Vagina (tissue), 2 donors: ENCODE measurements at regions not wholly inside any gene's neighbourhood (a gene's known extent, or its start where the extent isn't known, plus 50 kb on each side); places are given as distances from the start of the nearest gene placed in this dataset.

ENCODE experiments used
- DNase-seq, 2 donors: peaks; one replicate each; pipeline ENCODE4 v3.0.0-alpha.2; 2017; ENCODE audit errors: extremely low spot score in 2 of 2
- H3K27ac ChIP-seq: fragments of 200-600 bp; sonication (generic); one replicate; pipeline ENCODE4 v1.5.1; 2019
- H3K27me3 ChIP-seq: fragments of 200-600 bp; sonication (generic); one replicate; pipeline ENCODE4 v1.5.1; 2019
- H3K36me3 ChIP-seq, 2 donors: fragments of 200-600 bp; sonication (generic); one replicate each; pipeline ENCODE4 v1.5.1; 2017 to 2019
- H3K4me1 ChIP-seq: fragments of 200-600 bp; sonication (generic); one replicate; pipeline ENCODE4 v1.5.1; 2019
- H3K4me3 ChIP-seq, 2 donors: fragments of 200-600 bp; sonication (generic); 1 replicate in 1 of 2; 2 replicates in 1 of 2; pipeline ENCODE4 v1.5.1; 2016 to 2019
- H3K9me3 ChIP-seq: fragments of 200-600 bp; sonication (generic); one replicate; pipeline ENCODE4 v1.5.1; 2019
- POLR2A ChIP-seq, 2 donors: fragments of 450-650 bp; IDR thresholded peaks; one replicate each; pipeline ENCODE4 v1.6.1; 2017; ENCODE audit warnings: antibody characterized with exemption in 2 of 2, mild to moderate bottlenecking in 2 of 2, moderate library complexity in 2 of 2
- POLR2AphosphoS5 ChIP-seq, 2 donors: sonication (generic); formaldehyde crosslinking; IDR thresholded peaks; one replicate each; pipeline ENCODE4 v1.9.0; 2017; ENCODE audit warnings: antibody characterized with exemption in 2 of 2, mild to moderate bottlenecking in 2 of 2, low read depth in 1 of 2; ENCODE audit not compliant: insufficient read depth in 1 of 2
- intact Hi-C: fragments of 100-400 bp; cut with DNase I; formaldehyde crosslinking; loops from one replicate; pipeline ENCODE4 v1.15.1; 2023
- TF ChIP-seq, protein P1 (sequence below), 3 experiments: fragments of 450-650 bp in 2 of 3; fragments of 200-600 bp in 1 of 3; sonication (generic) in 1 of 3; IDR thresholded peaks; one replicate each; pipeline ENCODE4 v1.5.1; 2017 to 2019; ENCODE audit warnings: antibody characterized with exemption in 3 of 3, mild to moderate bottlenecking in 2 of 3, moderate library complexity in 2 of 3

DNA sequence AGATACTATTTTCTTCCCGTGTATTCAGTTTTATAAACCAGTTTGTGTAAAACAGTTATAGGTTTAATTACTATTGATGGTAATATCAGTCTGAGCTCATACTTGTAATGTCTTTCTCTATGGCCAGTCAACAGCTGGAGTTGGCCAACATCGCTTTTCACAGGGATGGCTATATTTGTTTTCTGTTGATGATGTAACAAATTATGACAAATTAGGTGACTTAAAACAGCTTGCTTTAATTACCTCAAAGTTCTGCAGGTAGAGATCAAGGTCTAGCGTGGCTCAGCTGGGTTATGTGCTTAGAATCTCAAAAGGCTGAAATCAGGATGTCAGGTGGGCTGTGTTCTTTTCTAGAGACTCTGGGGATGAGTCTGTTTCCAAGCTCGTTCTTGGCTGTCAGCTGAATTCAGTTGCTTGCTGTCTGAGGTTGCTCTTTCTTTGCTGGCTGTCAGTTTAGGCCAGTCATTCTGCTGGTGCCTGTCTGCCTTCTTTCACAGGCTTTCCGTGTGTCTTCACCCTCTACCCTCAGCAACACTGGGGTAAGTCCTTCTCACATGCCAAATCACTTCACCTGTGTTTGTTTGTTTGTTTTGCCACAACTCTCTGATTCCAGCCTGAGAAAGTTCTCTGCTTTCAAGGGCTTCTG, 370.2 kb upstream of the E2F7 start:
- H3K27ac ChIP-seq, result no peak overlapping the region
- TF ChIP-seq POLR2AphosphoS5 (IDR thresholded peaks at IDR 0.05; ENCODE audit: insufficient read depth in 1 of 2, low read depth in 1 of 2) (no peak), POLR2A (IDR thresholded peaks at IDR 0.05) (no peak)
- TF ChIP-seq, protein P1, sequence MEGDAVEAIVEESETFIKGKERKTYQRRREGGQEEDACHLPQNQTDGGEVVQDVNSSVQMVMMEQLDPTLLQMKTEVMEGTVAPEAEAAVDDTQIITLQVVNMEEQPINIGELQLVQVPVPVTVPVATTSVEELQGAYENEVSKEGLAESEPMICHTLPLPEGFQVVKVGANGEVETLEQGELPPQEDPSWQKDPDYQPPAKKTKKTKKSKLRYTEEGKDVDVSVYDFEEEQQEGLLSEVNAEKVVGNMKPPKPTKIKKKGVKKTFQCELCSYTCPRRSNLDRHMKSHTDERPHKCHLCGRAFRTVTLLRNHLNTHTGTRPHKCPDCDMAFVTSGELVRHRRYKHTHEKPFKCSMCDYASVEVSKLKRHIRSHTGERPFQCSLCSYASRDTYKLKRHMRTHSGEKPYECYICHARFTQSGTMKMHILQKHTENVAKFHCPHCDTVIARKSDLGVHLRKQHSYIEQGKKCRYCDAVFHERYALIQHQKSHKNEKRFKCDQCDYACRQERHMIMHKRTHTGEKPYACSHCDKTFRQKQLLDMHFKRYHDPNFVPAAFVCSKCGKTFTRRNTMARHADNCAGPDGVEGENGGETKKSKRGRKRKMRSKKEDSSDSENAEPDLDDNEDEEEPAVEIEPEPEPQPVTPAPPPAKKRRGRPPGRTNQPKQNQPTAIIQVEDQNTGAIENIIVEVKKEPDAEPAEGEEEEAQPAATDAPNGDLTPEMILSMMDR (IDR thresholded peaks at IDR 0.05), result no peak
- DNase-seq, result no peak
- no peak overlapping the region for H3K4me3 ChIP-seq
- H3K27me3 ChIP-seq, result no peaks in the 10 kb centered on the region
- intact Hi-C loops, result no loop called here
- no peaks in the 10 kb centered on the region for H3K36me3 ChIP-seq
- H3K9me3 ChIP-seq, result no peaks in the 10 kb centered on the region
- H3K4me1 ChIP-seq, result no peaks in the 10 kb centered on the region

DNA sequence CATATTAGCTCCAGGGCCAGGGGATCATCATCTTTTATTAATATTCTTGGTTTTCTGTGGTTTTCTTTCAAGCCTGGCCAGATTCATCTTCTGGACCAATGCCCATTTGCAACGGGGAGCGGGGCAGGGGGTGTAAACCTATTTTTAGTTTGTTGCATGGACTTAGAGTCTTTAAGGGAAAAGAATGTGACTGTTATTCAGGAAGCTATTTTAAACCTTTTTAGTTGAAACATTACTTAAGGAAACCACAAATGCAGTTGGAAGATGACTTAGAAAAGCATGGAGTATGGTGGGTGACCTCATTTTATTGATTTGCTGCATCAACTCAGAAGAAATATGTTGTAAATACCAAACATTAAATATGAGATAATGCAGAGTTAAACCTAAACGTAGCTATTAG, 368.4 kb upstream of the E2F7 start:
- intact Hi-C loops, result no loop called here
- H3K36me3 ChIP-seq, result no peaks in the 10 kb centered on the region
- no peaks in the 10 kb centered on the region for H3K27me3 ChIP-seq
- no peak for DNase-seq
- H3K9me3 ChIP-seq, result no peaks in the 10 kb centered on the region
- TF ChIP-seq, protein P1 (IDR thresholded peaks at IDR 0.05), result no peak
- TF ChIP-seq POLR2A (IDR thresholded peaks at IDR 0.05) (no peak), POLR2AphosphoS5 (IDR thresholded peaks at IDR 0.05; ENCODE audit: insufficient read depth in 1 of 2, low read depth in 1 of 2) (no peak)
- H3K4me1 ChIP-seq, result no peaks in the 10 kb centered on the region
- H3K27ac ChIP-seq, result no peak overlapping the region
- no peak overlapping the region for H3K4me3 ChIP-seq

DNA sequence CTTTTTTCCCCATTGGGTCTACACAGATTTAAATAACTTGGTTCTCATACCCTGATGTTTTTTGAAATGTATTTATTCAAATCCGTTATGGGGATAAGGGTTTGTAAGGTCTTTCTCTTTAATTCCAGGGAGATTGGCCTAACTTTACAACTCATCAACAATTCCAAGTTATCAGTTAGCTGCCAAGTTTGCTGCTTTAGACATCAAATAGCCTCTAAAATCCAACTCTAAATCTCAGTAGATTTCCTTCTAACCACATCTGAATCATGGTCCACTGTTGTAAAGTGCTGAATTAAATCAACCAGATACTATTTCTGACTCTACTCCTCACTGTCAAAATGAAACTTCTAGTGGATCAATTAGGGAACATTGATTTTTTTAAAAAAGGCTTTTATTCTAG, 364.1 kb upstream of the E2F7 start:
- no peaks in the 10 kb centered on the region for H3K4me1 ChIP-seq
- no peaks in the 10 kb centered on the region for H3K36me3 ChIP-seq
- no peaks in the 10 kb centered on the region for H3K9me3 ChIP-seq
- intact Hi-C loops, result no loop called here
- H3K27ac ChIP-seq, result no peak overlapping the region
- DNase-seq, result no peak
- no peak overlapping the region for H3K4me3 ChIP-seq
- no peaks in the 10 kb centered on the region for H3K27me3 ChIP-seq
- TF ChIP-seq POLR2A (IDR thresholded peaks at IDR 0.05), result no peak

DNA sequence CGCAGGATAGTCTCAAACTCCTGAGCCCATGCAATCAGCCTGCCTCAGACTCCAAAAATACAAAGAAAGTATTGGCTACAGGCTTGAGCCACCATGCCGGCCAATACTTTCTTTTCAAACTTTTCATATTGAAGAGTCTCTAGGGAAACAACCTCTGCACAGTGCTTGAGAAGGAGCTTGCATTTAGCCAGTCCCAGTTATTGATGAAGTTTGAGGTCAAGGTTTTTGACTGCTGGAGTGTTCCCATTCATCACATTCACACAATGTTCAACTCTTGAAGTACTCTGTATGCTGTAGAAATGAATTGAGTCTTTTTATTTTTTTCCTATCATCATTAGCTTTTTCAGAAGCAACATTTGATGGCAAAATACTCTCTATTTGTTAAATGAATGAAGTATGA, 355.8 kb upstream of the E2F7 start:
- Histone ChIP-seq H3K27me3 (no peaks in the 10 kb centered on the region), H3K36me3 (no peaks in the 10 kb centered on the region), H3K9me3 (no peaks in the 10 kb centered on the region), H3K4me1 (no peaks in the 10 kb centered on the region), H3K4me3 (no peak overlapping the region), H3K27ac (no peak overlapping the region)
- TF ChIP-seq POLR2AphosphoS5 (IDR thresholded peaks at IDR 0.05; ENCODE audit: insufficient read depth in 1 of 2, low read depth in 1 of 2), result no peak
- TF ChIP-seq POLR2A (IDR thresholded peaks at IDR 0.05), result no peak
- TF ChIP-seq, protein P1 (IDR thresholded peaks at IDR 0.05), result no peak
- no peak for DNase-seq
- intact Hi-C loops, result no loop called here

DNA sequence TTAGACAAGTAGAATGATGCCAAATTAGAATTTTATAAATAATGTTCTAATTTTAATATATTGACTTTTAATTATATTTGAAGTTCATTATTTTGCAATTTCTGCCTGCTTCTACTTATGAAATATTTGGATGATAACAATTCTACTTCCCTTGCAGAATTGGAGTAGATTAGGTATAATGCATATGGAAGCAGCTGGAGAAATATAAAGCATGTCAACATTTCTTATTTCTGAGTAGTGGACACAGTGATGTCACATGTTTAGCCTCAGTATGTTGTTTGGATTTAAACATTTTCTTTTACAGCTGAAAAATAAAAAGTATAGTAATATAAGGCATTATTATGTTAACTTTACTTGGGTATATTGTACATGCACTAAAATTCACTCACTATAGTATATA, 344.2 kb upstream of the E2F7 start:
- DNase-seq, result no peak
- Histone ChIP-seq H3K27me3 (no peaks in the 10 kb centered on the region), H3K9me3 (no peaks in the 10 kb centered on the region), H3K4me3 (no peak overlapping the region), H3K36me3 (no peaks in the 10 kb centered on the region), H3K4me1 (no peaks in the 10 kb centered on the region), H3K27ac (no peak overlapping the region)
- intact Hi-C loops, result no loop called here
- TF ChIP-seq POLR2AphosphoS5 (IDR thresholded peaks at IDR 0.05; ENCODE audit: insufficient read depth in 1 of 2, low read depth in 1 of 2), result no peak
- TF ChIP-seq, protein P1 (IDR thresholded peaks at IDR 0.05), result no peak
